Right lung (tissue), 2 donors: ENCODE measurements at regions not wholly inside any gene's neighbourhood (a gene's known extent, or its start where the extent isn't known, plus 50 kb on each side); places are given as distances from the start of the nearest gene placed in this dataset.
"Not testable (repeated sequence)": the region's sequence is repeated elsewhere in the genome, so short reads cannot be mapped to it uniquely, and the experiment has no call there.

Experiments
- DNase-seq, 2 donors: peaks; one replicate each; pipeline ENCODE4 v3.0.0-alpha.2; 2013

GRCh38 chr1:238379446-238379845 is 488.7 kb upstream of the ZP4 start:
- not testable (repeated sequence) for DNase-seq

DNA sequence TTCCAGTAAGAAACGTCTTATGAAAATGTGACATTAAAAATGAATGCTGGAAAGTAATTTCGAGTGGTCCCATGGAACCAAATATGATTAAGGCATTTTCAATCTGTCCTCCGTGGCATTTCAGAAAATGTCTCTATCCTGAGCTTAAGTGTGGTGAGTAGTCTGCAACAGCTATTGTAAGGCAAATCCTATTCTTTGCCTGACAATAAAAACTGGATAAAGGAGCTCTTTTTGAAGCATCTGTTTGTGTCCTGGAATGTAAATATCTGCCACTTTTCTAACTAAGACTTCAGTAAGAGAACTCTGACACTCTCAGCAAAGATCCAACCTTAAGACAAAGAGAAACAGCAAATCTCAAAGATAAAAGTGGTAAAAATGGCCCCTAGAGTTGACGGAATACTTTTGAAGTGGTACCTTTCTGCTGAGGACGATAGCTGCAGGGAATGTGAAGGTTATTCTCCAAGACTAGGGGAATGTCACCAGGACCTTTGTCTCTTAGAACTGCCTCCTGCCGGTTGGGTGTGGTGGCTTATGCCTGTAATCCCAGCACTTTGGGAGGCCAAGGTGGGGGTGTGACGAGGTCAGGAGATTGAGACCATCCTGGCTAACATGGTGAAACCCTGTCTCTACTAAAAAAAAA is 486.7 kb upstream of the ZP4 start:
- DNase-seq = no peak

DNA sequence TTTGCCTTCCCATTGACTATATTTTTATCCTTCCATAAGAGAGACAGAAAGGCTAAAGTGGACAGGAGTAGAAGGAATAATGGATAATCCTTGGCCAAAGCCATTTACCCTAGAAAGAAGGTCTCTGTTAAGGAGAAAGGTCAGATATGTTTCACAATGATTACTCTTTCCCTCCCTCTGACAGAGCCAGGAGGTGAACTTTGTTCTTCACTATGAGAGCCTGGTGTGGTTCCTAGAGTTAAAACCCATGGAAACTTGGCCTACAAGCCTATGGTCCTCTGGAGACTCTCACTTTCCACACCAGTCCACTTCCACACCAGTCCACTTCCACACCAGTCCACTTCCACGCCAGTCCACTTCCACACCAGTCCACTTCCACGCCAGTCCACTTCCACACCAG is 479.9 kb upstream of the ZP4 start:
- no peak for DNase-seq

DNA sequence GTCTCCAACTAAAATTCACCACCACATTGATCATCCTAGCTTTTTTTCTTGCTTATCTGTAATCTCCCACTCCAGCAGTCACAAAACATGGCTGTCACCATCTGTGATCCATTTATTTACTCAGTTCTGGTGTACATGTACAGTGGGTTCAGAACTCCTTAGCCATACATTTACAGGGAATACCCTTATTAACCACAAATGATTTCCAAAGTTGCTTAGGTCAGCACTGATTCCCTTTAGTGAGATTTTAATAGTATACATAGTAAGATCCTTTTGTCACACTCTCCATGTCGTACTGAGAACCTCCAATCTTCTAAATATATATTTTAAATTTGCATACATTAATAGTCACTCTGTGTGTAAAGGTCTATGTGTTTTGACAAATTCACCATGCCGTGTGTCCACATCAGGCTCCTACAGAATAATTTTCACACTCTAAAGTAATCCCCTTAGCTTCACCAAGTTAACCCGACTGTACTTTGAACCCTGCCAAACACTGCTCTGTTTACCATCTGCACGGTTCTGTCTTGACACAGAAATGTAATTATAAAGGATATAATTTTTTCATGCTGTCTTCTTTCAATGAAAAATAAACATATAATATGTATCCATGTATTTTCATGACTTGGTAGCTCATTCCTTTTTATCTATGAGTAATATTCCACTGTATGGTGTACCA is 473.6 kb upstream of the ZP4 start:
- DNase-seq = no peak

- no peak for DNase-seq
Observed at GRCh38 chr1:238360474-238360873, 469.8 kb upstream of the ZP4 start.

DNA sequence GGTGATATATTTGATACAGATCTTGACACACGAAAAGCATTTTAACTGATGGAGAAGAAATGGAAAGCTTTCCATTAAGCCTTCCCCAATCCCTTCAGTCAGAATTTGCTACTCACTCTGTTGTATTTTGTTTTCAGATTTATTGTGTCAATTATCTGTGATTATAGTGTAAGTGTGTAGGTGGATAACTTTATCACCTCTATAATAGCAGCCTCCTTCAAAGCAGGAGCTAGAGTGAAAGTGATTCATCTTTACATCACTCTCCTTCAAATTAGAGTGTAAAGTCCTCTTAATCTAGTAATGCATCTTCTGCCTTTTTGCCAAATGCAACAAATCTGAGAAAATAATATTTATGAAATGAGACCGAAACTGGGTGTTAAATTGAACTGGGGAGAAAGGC is 459.7 kb upstream of the ZP4 start:
- no peak for DNase-seq

DNA sequence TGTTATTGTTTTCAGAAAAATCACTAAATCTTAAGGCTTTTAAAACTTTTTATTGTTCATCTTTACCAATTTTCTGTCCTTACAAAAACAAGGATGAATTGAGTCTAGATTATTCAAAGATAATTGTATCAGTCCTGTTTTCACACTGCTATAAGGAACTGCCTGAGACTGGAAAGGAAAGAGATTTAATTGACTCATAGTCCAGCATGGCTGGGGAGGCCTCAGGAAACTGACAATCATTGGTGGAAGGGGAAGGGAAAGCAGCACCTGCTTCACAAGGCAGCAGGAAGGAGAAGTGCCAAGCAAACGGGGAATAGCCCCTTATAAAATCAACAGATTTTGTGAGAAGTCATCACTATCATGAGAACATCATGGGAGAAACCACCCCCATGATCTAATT is 455.6 kb upstream of the ZP4 start:
- DNase-seq = no peak

GRCh38 chr1:238345837-238346236 is 455.1 kb upstream of the ZP4 start:
- no peak for DNase-seq

DNA sequence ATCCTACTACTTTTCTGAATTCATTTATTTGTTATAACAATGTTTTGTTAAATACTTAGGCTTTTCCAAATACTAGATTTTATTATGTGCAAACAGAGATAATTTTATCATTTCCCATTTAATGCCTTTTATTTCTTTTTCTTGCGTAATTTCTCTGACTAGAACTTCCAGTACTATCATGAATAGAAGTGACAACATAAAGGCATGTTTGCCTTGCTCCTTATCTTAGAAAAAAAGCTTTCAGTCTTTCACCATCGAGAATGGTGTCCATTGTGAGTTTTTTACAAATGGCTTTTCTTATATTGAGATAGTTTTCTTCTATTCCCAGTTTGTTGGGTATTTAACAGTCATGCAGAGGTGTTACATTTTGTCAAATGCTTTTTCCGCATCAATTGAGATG is 453.1 kb upstream of the ZP4 start:
- peak; percentile 5 to 21 for DNase-seq

- DNase-seq = no peak
Observed at GRCh38 chr1:238341395-238341794, 450.7 kb upstream of the ZP4 start.

DNA sequence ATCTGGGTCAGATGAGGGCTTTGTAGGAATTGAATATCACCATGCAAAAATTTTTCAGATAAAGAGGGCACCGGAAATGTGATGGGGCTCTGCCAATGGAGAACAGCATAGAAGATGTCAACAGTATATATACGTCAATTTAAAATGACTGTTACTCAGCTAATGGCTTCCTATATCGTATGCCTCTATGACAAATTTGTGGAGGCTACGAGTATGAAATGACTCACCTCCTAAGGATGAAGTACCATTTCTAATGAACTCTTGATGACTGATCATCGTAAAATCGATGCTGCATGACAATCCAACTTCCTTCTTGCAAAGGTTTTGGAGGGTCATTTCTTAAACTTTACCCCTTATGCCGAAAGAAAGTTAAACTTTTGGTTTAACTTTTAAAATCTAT is 450.3 kb upstream of the ZP4 start:
- no peak for DNase-seq

DNA sequence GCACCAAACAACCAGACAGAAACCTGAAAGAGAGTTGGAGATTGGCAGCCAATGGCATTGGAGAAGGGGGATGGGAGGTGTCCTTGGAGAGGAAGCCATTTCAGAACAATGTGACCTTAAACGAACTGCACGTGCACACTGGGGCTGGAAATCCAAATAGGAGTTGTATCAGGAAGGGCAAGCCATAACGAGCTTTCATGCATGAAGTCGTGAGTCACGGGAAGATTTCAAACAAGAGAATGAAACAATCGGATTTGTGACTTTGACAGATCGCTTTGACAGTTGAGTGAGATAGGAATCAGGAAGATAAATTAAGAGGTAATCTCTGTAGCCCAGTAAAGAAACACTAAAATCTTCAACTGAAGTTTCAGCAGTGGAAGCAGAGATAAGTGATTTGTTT is 445.8 kb upstream of the ZP4 start:
- DNase-seq = no peak

DNA sequence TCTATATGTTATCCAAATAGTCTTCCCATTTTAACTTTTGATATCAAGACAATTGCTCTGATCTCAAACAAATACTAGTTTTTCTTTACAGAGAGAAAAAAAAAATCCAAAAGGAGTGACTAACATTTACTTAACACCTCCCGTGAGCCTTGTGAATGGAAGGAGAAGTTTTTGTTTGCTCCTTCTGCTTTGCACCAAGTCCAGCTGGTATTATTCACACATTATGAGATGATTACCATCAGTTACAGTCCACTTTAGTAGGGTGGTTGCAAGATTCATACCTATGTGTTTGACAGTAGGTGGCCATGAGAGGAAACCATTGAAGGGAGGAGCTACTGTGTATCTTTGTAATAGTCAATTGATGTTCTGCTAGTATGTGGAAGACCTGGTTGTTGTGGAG is 443.4 kb upstream of the ZP4 start:
- DNase-seq = no peak

GRCh38 chr1:238331557-238331956 is 440.8 kb upstream of the ZP4 start:
- no peak for DNase-seq

DNA sequence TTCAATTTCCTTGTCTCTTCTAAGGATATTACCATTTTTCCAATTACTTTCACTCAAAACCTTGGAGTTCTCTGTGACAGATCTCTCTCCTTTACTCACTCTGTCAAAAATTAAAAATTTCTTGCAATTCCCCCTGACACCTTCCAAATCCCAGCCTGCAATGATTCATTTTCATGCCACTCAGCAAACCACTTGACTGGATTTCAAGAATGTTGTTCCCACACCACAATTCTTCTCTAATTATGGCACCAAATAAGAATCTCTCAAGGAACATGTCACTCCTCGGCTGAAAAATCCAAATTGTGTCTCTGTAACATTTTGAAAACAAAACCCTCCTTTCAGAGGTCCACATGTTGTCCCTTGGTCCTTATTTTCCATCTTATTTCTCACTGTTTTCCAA is 438.9 kb upstream of the ZP4 start:
- DNase-seq = no peak

- DNase-seq = not testable (repeated sequence)
Observed at GRCh38 chr1:238327033-238327432, 436.3 kb upstream of the ZP4 start.

GRCh38 chr1:238326479-238326878 is 435.8 kb upstream of the ZP4 start:
- not testable (repeated sequence) for DNase-seq

DNA sequence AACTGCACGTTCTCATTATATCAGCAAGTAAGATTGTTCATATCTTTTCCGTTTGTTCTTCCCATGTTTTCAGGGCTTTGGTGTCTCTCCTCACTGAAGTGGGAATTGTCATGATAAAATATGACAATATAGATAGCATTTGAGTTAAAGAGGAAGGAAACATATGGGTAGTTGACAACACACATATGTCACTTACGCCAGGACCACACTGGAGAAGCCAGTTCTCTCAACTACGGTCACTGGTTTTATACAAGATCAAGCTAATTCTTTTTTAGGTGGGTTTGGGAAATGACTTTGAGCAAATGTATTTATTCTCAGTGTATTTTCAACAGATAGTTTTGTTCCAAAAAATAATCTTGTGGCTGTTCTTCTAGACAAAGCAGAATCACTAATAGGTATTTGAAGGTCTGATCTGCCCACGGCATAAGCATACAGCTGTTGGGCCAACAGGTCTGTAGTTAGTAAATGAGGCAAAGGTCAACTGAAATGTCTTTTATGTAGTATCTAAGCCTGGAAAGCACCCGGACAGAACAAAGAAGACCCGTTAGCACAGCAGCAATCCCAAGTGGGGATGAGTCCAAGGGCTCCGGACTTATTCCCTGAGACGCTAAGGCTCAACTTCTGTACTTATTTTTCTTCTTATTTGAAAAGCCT is 433.6 kb upstream of the ZP4 start:
- DNase-seq = no peak

- DNase-seq = no peak
Observed at GRCh38 chr1:238323490-238323889, 432.8 kb upstream of the ZP4 start.

DNA sequence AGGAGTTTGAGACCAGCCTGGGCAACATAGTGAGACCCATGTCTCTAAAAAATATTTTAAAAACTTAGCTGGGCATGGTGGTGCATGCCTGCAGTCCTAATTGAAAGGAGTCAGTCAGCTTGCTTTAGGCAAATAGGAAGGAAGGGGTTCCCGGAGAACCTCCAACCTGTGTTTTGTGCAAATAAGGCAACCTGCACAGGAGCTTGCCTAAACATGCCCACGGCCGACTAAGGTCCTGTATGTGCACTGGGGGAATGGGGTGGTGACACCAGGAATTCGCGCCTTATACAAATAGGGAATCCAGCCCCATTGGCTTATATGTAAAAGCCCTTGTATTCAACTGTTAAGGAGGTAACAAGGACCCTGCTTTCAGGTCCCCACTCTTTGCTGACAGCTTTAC is 429.2 kb upstream of the ZP4 start:
- DNase-seq = no peak

GRCh38 chr1:238318294-238319110 is 427.8 kb upstream of the ZP4 start:
- DNase-seq = no peak

DNA sequence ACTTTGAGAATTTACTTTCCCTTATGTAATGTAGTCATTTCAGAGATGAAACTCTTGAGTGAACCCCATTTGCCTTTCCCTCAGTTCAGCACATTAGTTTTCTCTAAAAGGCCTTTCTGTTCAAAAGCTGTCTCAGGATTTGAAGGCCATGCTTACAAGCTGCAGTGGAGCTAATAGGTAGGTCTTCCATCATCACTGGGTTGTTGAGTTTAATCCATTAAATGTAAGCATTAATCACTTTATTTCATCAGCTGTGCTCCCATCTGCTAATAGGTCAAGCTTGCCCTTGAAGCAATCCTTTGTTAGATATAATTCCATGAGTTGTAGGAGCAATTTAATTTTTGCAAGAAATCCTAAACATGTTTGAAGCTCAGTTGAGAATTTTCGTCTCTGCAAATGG is 422.2 kb upstream of the ZP4 start:
- DNase-seq = no peak

- no peak for DNase-seq
Observed at GRCh38 chr1:238306411-238306810, 415.7 kb upstream of the ZP4 start.
